Choroid plexus epithelial cell (primary cell): ENCODE measurements at regions not wholly inside any gene's neighbourhood (a gene's known extent, or its start where the extent isn't known, plus 50 kb on each side); places are given as distances from the start of the nearest gene placed in this dataset.
"Not testable (repeated sequence)": the region's sequence is repeated elsewhere in the genome, so short reads cannot be mapped to it uniquely, and the experiment has no call there.

Source experiments
- DNase-seq: peaks from one replicate; pipeline ENCODE4 v3.0.0-alpha.2; 2010; ENCODE audit warnings: low read depth
- H3K4me3 ChIP-seq: 2 replicates; pipeline ENCODE4 v1.5.1; 2011; ENCODE audit warnings: low read depth, mild to moderate bottlenecking, control low read depth, low read length, moderate library complexity
- CTCF ChIP-seq: conservative IDR thresholded peaks from 2 replicates; pipeline ENCODE4 v1.5.1; 2011; ENCODE audit warnings: low read depth, mild to moderate bottlenecking, control low read depth, inconsistent platforms, low read length, moderate library complexity

DNA sequence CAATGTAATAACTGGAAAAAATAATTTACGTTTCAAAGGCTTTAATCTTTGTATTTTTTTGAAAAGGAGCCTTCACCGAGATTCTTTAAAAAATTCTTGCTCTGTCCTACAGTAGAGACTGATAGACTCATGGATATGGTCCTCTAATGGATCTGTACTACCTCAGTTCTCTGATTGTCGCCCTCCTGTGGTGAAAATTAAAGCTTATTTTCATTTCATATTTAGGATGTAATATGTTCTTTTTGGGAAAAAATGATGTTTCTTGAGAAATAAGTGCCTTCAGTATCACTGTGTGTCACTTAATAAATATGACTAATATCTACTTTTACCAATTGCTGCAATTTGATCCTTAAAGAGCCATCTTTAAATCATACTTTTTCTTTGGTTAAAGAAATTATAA lies 4593.3 kb upstream of the OR11H1 start:
- not testable (repeated sequence) for H3K4me3 ChIP-seq
- peak; percentile 2 for DNase-seq

DNA sequence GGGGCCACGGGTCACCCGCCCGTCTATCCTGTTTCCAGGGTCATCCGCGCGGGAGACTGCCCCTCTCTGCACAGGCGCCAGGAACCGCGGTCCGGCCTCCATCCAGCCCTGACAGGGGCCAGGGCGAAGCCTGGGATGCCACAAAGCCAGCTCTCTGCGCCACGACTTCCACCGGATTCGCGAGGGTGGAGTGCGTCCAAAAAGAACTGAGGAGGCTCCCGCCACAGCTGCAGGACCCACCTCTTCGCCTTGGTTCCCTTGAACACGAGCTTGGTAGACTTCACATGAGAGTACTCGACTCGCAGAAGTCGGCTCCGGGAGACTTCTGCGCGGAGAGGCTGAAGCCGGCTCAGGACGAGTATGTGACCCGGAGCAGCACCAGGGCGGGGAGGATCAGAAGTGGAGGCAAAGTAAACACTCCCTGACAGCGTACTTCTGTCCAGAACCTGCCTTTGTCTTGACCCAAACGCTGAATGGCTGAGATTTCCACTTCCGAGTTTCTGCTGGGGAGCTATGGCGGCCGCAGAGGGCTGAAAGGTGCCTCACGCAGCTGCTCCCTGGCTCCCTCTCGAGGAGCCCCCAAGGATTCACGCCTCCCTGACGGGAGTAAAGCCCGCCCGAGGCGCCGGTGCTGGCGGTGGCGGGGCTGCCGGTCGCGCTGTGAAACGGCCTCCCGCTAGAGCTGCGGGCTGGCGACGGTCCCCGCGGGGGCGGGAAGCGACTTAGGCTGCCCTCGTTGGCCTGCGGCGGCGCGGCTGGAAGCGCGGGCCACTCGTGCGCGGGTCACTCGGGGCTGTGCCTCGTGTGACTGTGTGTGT lies 4566.7 kb upstream of the OR11H1 start:
- DNase-seq, result no peak
- TF ChIP-seq CTCF, result no peak
- peak overlapping the region; percentile 28 for H3K4me3 ChIP-seq

DNA sequence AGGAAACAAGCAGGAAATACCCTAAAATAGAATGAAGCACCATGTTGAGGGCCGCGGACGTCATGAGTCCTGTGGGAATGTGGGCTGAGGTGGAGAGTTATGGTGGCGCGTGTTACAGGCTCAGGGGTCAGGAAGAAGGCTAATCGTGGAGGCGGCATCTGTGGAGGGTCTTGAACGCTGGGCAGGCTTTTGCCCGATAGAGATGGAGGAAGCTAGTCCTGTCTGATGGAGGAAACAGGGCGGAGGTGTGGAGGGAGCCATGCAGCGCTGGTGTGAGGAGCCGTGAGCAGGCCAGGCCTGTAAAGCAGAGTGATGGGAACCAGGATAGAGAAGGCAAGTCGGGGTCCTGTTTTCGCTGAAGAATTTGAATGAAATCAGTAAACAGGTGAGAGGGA lies 4566.1 kb upstream of the OR11H1 start:
- DNase-seq, result not testable (repeated sequence)
- peak overlapping the region; percentile 28 for H3K4me3 ChIP-seq
